GM18508 (cell line): ENCODE measurements at regions not wholly inside any gene's neighbourhood (a gene's known extent, or its start where the extent isn't known, plus 50 kb on each side); places are given as distances from the start of the nearest gene placed in this dataset.

Experiments used
- ATAC-seq: cut with Tn5 transposase; IDR thresholded peaks from one replicate; pipeline ENCODE4 v1.9.1; 2021; ENCODE audit warnings: moderate number of reproducible peaks; ENCODE audit not compliant: insufficient read depth, unreplicated experiment

DNA sequence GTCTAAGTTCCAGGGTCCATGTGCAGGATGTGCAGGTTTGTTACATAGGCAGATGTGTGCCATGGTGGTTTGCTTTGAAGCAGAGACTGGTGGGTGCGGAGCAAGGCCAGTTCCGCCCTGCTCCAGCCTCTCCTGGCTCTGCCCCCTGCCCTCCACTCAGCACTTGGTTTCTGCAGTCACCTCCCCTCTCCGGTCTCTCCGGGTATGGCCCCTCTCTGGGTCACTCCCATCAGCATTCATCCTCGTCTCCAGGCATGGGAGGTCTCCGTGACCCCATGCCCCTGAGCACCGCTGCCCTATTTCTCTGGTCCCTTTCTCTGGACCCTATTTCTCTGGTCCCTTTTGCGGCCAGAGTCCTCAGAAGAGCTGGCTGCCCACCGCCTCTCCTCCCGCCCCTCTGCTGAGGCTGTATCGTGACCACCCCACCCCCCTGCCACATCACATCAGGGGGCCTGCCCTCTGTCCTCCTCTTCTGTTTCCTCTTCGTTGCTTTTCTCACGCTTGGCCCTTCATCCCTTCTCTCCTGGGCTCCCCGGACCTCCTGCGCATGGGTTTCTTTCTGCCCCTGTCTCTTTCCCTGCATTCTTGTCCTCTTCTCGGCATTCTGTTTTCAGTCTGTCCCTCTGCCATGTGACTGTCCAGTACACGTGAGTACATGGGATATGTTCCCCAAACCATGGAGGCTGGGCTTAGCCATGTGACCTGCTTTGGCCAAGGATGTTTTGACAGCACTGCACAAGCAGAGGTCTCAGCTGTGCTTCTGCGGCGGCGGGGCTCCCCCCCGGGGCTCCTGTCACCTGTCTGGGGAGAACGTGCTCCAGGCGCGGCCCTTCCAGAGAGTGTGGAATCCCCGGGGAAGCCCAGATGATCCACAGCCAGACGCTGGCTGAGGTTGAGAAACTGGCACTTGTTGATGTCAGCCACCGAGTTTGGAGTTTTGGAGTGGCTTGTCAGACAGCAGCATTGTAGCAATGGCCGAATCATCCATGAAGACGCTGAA is 54.4 kb upstream of the C1orf174 start:
- ATAC-seq, result no peak

DNA sequence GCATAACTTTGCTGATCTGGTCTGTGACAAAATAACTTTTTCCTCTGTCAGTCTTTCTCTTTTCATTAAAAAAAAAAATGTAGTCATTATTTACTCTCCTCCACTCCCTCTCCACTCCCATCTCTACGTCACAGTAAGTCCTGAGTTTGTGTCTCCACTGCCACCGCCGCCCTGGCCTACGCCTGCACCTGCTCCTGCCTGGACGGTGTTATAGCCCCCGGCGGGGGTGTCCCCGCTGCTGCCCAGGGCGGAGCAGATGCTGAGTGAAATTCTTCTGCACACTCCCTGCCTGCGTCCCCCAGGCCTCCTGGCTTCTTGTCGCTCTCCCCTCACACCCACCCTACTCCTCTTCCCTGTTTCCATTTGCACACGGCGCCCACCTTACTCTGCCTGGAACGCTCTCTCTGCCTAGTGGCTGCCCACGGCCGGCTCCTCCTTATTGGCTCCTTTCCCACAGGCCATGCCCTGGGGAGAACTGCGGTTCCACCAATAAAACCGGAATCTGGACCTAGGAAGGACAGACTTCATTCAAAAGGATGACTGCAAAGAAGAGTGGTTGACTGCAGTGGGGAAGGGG is 55.2 kb upstream of the C1orf174 start:
- no peak for ATAC-seq

DNA sequence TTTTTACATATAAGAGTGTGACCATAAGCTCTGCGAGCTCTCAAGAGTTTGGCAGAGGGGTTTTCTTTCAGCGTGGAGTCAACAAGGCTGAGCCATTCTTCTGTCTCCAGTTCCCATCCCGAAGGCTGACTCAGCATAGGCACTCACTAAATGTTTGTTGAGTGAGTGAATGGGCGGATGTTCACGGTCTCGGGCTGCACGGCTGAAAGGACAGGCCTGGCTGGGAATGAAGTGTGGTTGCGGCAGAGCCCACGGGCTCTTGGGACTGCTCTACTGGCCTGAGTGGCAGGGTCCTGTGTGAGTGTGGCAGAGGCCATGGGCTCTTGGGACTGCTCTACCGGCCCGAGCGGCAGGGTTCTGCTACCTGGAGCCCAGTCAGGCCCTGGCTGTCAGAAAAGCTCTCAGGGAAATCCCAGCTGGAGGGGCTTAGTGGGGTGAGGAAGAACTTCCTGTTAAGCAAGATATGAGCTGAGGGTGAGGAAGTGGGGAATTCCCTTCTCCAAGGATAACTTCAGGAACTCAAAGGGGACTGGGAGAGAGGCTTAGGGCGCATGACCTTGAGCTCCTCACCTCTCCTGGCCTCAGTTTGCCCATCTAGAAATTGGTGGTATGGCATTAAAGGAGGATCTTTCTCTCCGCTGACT is 56.6 kb upstream of the C1orf174 start:
- ATAC-seq, result no peak

DNA sequence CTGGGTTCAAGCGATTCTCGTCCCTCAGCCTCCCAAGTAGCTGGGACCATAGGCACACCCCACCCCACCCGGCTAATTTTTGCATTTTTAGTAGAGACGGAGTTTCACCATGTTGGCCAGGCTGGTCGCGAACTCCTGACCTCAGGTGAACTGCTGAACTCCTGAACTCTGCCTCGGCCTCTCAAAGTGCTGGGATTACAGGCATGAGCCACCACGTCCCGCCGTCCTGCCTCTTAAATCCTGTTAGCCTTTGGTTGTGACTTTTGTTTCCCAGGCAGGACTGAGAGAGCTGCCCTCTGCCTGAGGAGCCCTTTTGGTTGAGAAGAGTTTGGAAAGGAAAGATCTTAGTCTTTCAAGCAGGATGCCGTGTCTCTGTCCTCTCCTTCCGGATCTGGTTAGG is 59.3 kb upstream of the C1orf174 start:
- ATAC-seq, result no peak

DNA sequence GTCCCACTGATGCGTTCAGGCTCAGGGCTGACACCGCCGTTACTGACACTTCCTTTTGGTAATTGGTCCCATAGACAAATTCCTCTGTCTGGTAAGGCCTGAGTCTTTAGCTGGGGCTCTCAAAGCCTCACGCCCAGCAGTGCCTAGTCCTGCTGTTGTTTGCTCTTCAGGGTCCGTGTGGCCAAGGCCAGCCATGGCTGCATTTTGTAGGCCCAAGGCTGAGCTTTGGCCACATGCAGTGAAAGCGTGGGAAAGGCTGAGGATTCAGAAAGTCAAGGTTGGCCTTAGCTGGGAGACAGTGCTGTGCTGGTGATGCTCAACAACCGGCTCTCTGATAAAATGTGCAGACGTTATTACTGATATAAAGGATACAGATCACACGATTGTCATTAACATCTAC is 63.5 kb upstream of the C1orf174 start:
- no peak for ATAC-seq

DNA sequence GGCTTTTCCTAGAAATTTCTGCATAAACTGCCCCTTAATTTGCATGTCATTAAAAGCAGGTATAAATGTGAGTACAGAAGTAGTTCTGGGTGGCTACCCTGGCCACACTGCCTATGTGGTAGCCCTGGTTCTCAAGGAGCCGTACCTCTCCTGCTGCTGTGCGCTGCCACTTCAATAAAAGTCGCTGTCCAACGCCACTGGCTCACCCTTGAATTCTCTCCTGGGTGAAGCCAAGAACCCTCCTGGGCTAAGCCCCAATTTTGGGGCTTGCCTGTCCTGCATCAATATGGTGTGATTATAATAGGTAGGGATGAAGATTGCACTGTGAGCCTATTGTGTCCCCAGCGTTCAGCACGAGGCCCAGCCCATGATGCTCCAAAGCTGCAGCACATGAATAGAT is 65.6 kb upstream of the C1orf174 start:
- no peak for ATAC-seq

DNA sequence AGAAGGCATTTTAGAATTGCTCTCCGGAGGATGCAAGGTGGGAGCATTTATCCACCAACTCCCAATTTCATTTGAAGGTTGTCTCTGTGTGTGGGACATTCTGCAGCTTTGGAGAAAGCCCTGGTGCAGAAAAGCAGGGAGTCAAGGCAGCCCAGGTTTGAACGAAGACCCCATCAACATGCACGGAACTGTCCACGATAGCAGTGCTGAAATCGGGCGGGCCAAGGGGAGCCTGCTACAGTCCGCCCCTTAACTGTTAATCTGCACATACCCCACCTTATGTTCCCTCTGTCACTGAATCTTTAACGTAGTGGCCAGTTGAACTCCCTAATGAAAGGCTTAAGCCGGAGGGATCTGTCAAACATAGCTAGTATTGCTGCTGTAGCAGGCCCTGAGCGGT is 68.8 kb upstream of the C1orf174 start:
- ATAC-seq, result no peak

DNA sequence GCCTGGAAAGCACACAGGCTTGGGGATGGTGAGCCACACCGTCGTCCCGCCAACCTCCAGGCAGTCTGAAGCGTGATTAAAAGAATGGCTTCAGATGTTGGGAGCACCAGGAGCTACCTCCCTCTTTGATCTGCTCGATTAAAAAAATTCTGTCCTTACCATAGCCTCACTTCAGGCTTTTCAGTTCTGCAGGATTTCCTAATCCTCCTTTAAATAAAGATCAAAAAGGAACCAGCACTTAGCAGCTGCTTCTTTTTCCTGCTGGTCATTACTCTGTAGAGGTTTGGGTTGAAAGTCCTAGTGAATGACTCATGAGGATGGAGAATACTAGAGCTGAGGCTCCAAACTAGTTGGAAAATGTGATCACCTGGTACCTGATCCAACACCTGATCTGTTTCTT is 71.9 kb upstream of the C1orf174 start:
- ATAC-seq, result no peak

DNA sequence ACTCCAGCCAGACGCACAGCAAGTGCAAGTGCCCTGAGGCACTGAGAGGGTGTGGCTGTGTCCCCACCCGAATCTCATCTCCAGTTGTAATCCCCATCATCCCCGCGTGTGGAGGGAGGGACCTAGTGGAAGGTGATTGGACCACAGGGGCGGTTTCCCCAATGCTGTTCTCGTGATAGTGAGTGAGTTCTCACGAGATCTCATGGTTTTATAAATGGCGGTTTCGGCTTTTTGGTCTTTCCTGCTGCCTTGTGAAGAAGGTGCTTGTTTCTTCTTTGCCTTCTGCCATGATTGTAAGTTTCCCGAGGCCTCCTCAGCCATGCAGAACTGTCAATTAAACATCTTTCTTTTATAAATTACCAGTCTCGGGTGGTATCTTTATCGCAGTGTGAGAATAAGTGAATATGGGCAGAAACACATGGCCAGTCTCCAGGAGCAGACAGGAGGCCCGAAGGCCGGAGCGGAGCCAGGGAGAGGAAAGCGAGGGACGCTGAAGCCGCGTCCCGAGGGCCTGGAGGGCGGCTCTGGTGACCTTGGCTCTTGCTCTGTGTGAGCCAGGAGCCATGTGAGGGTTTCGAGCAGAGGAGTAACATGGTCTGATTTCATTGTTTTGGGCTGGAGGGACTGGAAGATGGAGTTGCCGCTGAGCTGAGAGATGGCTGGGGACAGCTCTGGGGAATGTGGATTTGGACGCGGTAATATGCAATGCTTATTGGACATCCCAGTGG is 76.0 kb upstream of the C1orf174 start:
- no peak for ATAC-seq

DNA sequence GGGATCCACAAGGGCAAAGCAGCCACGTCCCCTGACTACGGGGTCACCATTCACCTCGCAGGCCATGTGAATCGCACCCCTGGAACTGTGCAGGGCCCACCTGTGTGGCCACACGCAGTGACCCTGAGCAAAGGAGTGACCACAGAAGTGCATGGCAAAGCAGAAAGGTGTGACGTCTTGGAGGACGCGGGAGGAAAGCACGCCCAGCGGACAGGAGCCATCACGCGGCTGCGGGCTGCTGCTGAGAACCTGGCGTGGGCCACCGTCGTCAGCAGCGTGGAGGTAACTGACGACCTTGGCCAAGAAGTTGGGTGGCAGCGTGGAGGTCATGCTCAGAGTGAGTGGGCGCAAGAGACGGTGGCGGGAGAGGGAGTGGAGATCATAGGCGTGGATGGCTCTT is 76.7 kb upstream of the C1orf174 start:
- ATAC-seq, result no peak

DNA sequence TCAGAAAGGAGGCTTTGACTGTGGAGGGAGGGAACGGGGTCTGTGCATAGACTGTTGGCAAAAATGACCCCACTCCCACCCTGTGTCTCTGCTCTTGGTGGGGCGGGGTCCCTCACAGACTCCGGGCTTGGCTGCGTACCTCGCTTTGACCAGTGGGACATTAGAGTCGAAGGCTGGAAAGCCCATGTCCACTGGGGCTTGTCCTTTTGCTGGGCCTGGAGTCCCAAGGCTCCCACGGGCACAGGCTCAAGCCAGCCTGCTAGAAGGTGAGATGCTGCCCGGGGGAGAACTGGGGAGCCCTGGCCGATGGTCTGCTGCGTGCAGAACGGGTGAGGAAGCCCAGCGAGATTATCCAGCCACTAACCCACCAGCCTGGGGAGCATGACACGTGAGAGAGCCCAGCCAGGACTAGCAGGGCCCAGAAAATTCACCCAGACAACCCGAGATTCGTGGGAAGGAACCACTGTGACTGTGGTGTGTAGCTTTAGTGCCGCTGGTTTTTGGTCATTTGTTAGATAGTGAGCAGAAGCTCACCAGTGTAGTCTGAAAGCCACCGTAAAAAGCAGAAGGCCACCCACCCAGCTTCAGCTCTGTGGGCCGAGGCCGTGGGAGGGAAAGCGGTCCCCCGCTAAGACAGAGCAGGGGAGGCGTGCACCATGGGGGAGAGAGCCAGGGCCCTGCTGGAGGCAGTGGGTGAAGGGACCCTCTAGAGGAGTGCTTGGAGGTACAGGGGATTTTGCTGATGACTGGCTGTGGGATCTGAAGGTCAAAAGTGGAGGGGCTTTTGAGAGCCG is 78.3 kb upstream of the C1orf174 start:
- ATAC-seq, result no peak

DNA sequence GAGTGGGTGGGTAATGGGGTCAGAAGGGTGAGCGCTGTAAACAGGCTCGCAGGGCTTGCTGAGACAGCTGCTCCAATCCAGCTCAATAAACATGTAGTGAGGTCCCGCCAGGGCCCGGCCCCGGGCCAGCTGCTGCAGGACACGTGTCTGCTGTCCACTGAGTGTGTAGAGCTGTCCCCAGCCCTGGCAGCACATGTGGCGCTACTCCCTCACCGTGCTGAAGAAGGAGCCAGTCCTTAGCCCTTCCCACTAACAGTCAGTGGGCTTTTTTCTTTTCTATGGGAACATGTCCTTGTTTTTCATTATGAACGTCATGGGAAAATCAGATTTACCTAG is 78.9 kb upstream of the C1orf174 start:
- ATAC-seq, result no peak

DNA sequence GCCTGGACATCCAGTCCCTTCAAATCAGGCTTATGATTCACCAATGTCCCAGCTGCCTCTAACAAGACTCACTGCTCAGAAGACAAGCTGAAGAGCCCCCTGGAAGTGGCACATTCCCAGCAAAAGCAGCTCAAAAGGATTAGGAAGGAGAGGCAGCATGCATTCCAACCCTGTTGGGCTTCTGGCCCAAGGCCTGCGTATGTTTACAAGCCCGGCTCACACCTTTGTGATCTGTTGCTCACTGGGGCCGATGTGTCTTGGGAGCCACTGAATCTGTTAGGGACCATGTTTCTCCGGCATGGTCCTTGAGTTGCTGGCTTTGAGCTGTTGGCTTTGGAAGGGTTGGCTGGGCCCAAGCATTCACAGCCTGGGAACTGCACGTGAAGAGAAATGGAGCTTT is 81.2 kb upstream of the C1orf174 start:
- ATAC-seq, result no peak

DNA sequence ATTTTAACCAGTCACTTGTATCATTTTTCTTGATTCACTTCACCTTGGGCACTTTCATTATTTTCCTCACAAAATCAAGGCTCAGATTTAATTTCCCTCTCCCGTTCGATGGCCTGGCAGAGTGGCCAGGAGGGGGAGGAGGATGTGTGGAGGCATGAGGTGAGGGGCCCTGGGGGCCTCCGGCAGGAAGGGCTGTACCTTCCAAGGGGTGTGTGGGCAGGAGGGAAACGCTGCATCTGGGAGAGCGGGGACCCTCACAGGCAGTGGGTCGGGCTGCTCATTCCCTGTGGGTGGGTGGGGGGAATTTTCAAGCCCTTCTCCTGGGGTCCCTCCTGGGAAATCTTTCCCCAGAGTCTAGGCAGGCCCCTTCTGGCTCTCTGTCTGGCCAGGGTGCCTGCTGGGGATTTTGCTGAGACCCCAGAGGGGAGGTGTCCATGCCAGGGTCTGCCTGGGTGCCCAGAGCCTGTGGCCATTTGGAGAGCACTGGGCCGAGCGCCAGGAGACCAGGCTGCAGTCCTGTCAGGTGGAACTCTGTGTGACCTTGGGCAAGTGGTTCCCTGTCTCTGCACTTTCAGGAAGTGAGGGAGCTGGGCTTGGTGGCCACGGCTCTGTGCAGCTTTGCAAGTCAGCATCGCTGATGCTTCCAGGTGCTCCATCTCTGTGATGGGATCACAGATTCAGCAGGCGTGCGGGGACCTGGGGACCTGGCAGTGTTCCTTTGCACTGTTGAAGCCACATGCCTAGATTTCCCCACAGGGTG is 81.9 kb upstream of the C1orf174 start:
- no peak for ATAC-seq

DNA sequence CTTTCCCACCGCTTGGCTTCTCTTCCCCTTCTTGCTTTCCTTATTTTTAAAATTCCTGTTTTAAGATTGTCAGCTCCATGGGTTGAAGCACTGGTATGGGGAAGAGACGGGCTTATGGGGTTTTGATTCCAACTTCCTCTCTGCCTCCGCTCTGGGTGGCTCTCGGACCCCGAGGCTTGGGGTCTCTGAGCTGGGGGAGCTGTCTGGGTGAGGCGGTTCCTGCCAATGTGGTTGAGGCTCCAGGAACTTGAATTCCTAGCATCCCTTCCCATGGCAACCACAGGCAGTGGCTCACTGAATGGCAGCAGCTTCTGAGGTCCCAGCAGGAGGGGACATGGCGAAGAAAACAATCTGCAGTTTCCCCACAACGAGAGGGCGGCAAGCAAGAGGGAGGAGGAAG is 83.1 kb upstream of the C1orf174 start:
- no peak for ATAC-seq

DNA sequence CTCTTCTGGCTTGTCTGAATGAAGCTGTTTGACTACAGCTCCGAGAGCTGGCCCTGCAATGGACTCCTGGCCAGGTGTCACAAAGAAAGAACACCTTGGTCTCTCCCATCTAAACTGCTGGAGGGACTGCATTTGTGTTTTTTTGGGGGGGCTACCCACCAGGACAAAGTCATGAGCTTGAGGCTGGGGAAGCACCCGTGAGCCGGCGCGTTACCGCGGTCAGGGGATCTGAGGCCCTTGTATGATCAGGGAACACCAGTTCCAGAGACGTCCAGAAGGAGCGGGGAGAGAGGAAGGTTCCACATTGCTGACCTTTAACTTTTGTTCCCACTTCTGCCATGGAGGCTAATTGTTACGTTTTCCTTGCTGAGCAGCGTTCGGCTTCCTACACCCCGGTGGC is 84.5 kb upstream of the C1orf174 start:
- ATAC-seq, result no peak

DNA sequence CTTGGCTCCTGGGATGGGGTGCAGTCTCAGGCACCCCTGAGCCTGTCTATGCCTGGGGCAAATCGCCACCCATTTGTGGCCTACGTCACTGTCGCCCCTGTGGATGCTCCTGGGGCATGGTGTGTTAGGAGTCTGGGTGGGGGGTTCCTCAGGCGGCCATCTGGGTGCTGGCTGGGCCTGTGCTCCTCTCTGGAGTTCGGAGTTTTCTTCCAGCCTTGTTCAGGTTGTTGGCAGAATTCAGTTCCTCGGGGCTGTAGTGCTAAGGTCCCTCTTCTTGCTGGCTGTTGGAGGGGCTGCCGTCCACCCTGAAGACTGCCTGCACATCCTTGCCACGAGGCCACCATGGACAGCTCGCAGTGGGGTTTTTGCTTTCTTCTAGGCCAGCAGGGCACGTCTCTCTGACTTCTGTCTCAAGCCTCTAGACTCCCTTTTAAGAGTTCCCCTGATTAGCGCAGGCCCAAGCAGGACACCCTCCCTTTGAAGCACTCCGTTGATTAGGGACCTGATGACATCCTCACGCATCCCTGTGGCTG is 86.7 kb upstream of the C1orf174 start:
- ATAC-seq, result no peak

DNA sequence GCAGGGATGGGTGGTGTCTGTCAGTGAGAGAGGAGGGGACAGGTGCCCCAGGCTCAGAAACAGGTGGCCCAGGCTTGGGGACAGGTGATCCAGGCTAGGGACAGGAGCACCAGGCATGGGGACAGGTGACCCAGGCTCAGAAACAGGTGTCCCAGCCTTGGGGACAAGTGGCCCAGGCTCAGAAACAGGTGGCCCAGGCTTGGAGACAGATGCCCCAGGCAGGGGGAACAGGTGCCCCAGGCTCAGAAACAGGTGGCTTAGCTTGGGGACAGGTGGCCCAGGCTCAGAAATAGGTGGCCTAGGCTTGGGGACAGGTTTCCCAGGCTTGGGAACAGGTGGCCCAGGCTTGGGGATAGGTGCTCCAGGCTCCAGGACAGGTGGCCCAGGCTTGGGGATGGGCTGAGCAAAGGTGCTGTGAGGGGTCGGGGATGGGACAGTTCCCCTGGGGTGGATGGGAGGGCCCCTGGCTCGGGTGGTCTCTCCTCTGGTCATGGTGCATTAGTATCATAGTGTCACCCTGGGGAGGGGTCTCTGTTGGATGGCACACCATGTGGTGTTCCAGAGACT is 87.7 kb upstream of the C1orf174 start:
- no peak for ATAC-seq

DNA sequence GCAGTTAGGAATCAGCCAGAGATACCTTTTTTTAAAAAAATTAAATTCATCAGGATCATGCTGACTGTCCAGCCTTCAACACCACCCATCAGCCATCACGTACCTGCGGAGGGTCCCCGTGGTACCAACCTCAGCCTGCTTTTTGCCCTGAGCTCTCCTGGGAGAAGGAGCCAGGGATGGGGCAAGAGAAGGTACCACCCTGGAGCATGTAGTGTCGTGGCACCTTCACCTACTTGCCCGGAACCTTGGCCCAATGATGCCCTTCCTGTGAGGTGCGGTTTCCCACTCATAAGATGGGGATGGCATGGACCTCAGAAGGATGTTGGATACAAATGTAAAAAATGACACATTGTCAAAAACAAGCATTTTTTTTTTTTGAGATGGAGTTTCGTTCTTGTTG is 88.4 kb upstream of the C1orf174 start:
- no peak for ATAC-seq
